GM19468 (cell line): ENCODE measurements at regions not wholly inside any gene's neighbourhood (a gene's known extent, or its start where the extent isn't known, plus 50 kb on each side); places are given as distances from the start of the nearest gene placed in this dataset.
"Not testable (repeated sequence)": the region's sequence is repeated elsewhere in the genome, so short reads cannot be mapped to it uniquely, and the experiment has no call there.

Experiments used
- ATAC-seq: cut with Tn5 transposase; IDR thresholded peaks from one replicate; pipeline ENCODE4 v1.9.1; 2021; ENCODE audit warnings: mild to moderate bottlenecking, moderate library complexity, moderate number of reproducible peaks; ENCODE audit not compliant: unreplicated experiment; ENCODE audit errors: extremely low read depth

- ATAC-seq = no peak
These were observed 1150.6 kb downstream of the TBL1XR1 start for GRCh38 chr3:176046703-176047102.

GRCh38 chr3:176041812-176042211 lies 1155.5 kb downstream of the TBL1XR1 start:
- ATAC-seq = no peak

- ATAC-seq = no peak
These were observed 1156.1 kb downstream of the TBL1XR1 start for GRCh38 chr3:176041185-176041584.

- ATAC-seq = no peak
These were observed 1159.6 kb downstream of the TBL1XR1 start for GRCh38 chr3:176037636-176038035.

- no peak for ATAC-seq
These were observed 1165.2 kb downstream of the TBL1XR1 start for GRCh38 chr3:176032043-176032442.

GRCh38 chr3:176016203-176016602 lies 1157.1 kb downstream of the NAALADL2 start:
- not testable (repeated sequence) for ATAC-seq

GRCh38 chr3:176015228-176015627 lies 1156.1 kb downstream of the NAALADL2 start:
- not testable (repeated sequence) for ATAC-seq

GRCh38 chr3:176009256-176009655 lies 1150.1 kb downstream of the NAALADL2 start:
- no peak for ATAC-seq

GRCh38 chr3:176005564-176005963 lies 1146.4 kb downstream of the NAALADL2 start:
- ATAC-seq = no peak

- no peak for ATAC-seq
These were observed 1130.0 kb downstream of the NAALADL2 start for GRCh38 chr3:175989161-175989560.

GRCh38 chr3:175988401-175988800 lies 1129.3 kb downstream of the NAALADL2 start:
- ATAC-seq = no peak

GRCh38 chr3:175985781-175986180 lies 1126.6 kb downstream of the NAALADL2 start:
- no peak for ATAC-seq

- no peak for ATAC-seq
These were observed 1124.2 kb downstream of the NAALADL2 start for GRCh38 chr3:175983379-175983778.

GRCh38 chr3:175980486-175981090 lies 1121.5 kb downstream of the NAALADL2 start:
- no peak for ATAC-seq

- ATAC-seq = no peak
These were observed 1119.0 kb downstream of the NAALADL2 start for GRCh38 chr3:175977968-175978752.

GRCh38 chr3:175969456-175969855 lies 1110.3 kb downstream of the NAALADL2 start:
- no peak for ATAC-seq

- ATAC-seq = no peak
These were observed 1105.9 kb downstream of the NAALADL2 start for GRCh38 chr3:175965036-175965435.

GRCh38 chr3:175957427-175957826 lies 1098.3 kb downstream of the NAALADL2 start:
- ATAC-seq = no peak

GRCh38 chr3:175956964-175957363 lies 1097.8 kb downstream of the NAALADL2 start:
- ATAC-seq = no peak

GRCh38 chr3:175951047-175951694 lies 1092.0 kb downstream of the NAALADL2 start:
- ATAC-seq = no peak

GRCh38 chr3:175948041-175948440 lies 1088.9 kb downstream of the NAALADL2 start:
- ATAC-seq = no peak
